ENCODE measurements at regions not wholly inside any gene's neighbourhood (a gene's known extent, or its start where the extent isn't known, plus 50 kb on each side); places are given as distances from the start of the nearest gene placed in this dataset.

DNA sequence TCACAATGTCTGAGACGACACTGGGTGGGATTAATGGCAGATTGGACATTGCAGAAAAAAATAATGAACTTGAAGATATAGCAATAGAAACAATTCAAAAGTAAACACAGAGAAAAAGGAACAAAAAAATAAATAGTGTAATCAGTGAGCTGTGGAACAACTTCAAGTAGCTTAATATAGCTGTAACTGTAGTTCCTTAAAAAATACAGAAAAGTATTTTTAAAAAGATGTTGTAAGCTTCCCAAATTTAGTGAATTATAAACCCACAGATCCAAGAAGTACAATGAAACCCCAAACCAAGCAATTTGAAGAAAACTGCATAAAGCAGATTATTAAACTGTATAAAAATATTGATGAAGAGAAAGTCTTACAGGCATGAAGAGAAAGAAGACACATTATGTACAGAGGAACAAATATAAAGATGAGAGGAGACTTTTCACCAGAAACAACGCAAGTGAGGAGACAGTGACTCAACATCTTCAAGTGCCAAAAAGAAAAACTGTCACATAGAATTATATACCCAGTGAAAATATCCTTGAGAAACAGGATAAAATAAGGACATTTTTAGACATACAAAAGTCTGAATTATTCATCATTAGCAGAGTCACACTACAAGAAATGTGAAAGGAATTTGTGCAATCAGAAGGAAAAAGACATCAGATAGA is 176.4 kb downstream of the NFKBIZ start:
- Histone ChIP-seq H2BK5ac (ENCODE audit: low read length) (no peak overlapping the region), H3K4ac (ENCODE audit: low read length) (no peak overlapping the region), H2AFZ (ENCODE audit: low read length) (no peak overlapping the region), H4K91ac (ENCODE audit: low read depth, low read length, poor library complexity) (no peak overlapping the region), H2BK15ac (ENCODE audit: low read length) (no peak overlapping the region), H3K18ac (ENCODE audit: low read length) (no peak overlapping the region), H3K14ac (ENCODE audit: low read length) (no peak overlapping the region), H3K4me3 (ENCODE audit: low read length in 2 of 2) (no peak overlapping the region), H3K9ac (ENCODE audit: low read depth, low read length, poor library complexity) (no peak overlapping the region), H3K4me1 (ENCODE audit: control insufficient read depth in 2 of 2, insufficient read depth in 1 of 2, low read depth in 1 of 2, low read length in 2 of 2) (no peaks in the 10 kb centered on the region), H3K79me1 (ENCODE audit: low read depth, low read length) (no peaks in the 10 kb centered on the region), H3K23ac (ENCODE audit: low read depth, low read length, poor library complexity) (no peak overlapping the region), H3K27ac (replicated peaks; ENCODE audit: low read length) (no peak overlapping the region), H2AK5ac (ENCODE audit: low read depth, low read length) (no peak overlapping the region), H3K27me3 (ENCODE audit: control insufficient read depth in 3 of 3, insufficient read depth in 3 of 3, low read depth in 1 of 3, low read length in 3 of 3) (peaks cover 0 to 2% (median 0%) of the 10 kb centered on the region in 3 experiments), H2BK120ac (ENCODE audit: low read depth, low read length) (no peak overlapping the region), H4K8ac (ENCODE audit: low read depth, low read length) (no peak overlapping the region), H3K36me3 (replicated peaks in 1 of 2; ENCODE audit: control insufficient read depth in 2 of 2, insufficient read depth in 2 of 2, low read length in 2 of 2) (no peaks in the 10 kb centered on the region), H3K4me2 (ENCODE audit: insufficient read depth, low read length, poor library complexity, severe bottlenecking) (no peak overlapping the region), H3K9me3 (replicated peaks in 1 of 2; ENCODE audit: control insufficient read depth in 2 of 2, insufficient read depth in 1 of 2, low read depth in 1 of 2, low read length in 2 of 2) (peaks cover 0 to 2% of the 10 kb centered on the region in 2 donors), H2BK12ac (ENCODE audit: low read length) (no peak overlapping the region)
- no CpG with 5 or more reads among the region's 2 CpGs for WGBS, 2 donors (ENCODE audit: extremely low coverage in 2 of 2, insufficient read length in 2 of 2, insufficient replicate concordance in 1 of 2)
- no peak for DNase-seq (ENCODE audit: low spot score)

DNA sequence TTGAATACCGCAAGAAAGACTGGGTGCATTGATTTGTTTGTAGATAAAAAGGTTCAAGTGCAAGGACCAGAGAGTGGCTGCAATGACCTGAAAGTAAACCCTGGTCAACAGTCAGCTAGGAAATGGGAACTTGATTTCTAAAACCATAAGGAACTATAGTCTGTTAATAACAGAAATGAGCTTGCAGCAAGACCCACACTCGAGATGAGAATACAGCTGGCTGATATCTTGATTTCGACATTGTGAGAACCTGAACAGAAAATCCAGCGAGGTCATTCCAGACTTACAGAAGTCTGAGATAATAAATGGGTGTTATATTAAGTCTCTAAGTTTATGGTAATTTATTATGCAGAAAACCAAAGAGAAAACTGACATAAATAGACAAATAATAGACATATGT is 177.3 kb downstream of the NFKBIZ start:
- no CpG with 5 or more reads among the region's 4 CpGs for WGBS, 2 donors (ENCODE audit: extremely low coverage in 2 of 2, insufficient read length in 2 of 2, insufficient replicate concordance in 1 of 2)

DNA sequence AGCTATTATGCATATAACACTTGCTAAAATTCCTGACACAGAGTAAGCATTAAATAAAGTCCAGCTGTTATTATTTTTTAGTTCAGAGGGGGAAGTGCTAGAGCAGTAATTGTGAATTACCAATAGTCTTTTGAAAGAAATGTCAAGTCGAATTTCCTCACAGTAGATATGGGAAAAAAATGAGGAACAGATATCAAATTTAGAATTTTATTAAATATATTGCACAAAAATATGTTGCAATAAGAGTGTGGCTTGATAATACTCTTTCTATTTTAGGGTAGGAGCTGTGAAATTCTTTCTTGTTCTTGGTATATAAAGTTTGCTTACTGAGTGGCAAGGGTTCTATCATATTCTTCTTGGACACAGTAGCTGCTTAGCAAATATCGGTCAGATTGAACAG is 181.3 kb downstream of the NFKBIZ start:
- H3K27me3 ChIP-seq (ENCODE audit: control insufficient read depth in 3 of 3, insufficient read depth in 3 of 3, low read depth in 1 of 3, low read length in 3 of 3) = peaks cover 0 to 2% (median 0%) of the 10 kb centered on the region in 3 experiments
- no peak overlapping the region for H3K18ac ChIP-seq (ENCODE audit: low read length)
- H3K4me3 ChIP-seq (ENCODE audit: low read length in 2 of 2) = no peak overlapping the region
- H3K14ac ChIP-seq (ENCODE audit: low read length) = no peak overlapping the region
- no peak overlapping the region for H2BK15ac ChIP-seq (ENCODE audit: low read length)
- no peak overlapping the region for H4K8ac ChIP-seq (ENCODE audit: low read depth, low read length)
- H4K91ac ChIP-seq (ENCODE audit: low read depth, low read length, poor library complexity) = no peak overlapping the region
- H3K9me3 ChIP-seq (replicated peaks in 1 of 2; ENCODE audit: control insufficient read depth in 2 of 2, insufficient read depth in 1 of 2, low read depth in 1 of 2, low read length in 2 of 2) = no peaks in the 10 kb centered on the region
- DNase-seq (ENCODE audit: low spot score) = no peak
- H2AFZ ChIP-seq (ENCODE audit: low read length) = no peak overlapping the region
- H3K27ac ChIP-seq (replicated peaks; ENCODE audit: low read length) = no peak overlapping the region
- no peak overlapping the region for H3K4me2 ChIP-seq (ENCODE audit: insufficient read depth, low read length, poor library complexity, severe bottlenecking)
- no CpG with 5 or more reads among the region's 2 CpGs for WGBS, 2 donors (ENCODE audit: extremely low coverage in 2 of 2, insufficient read length in 2 of 2, insufficient replicate concordance in 1 of 2)
- H2BK12ac ChIP-seq (ENCODE audit: low read length) = no peak overlapping the region
- no peaks in the 10 kb centered on the region for H3K36me3 ChIP-seq (replicated peaks in 1 of 2; ENCODE audit: control insufficient read depth in 2 of 2, insufficient read depth in 2 of 2, low read length in 2 of 2)
- H2BK120ac ChIP-seq (ENCODE audit: low read depth, low read length) = no peak overlapping the region
- H3K9ac ChIP-seq (ENCODE audit: low read depth, low read length, poor library complexity) = no peak overlapping the region
- no peaks in the 10 kb centered on the region for H3K4me1 ChIP-seq (ENCODE audit: control insufficient read depth in 2 of 2, insufficient read depth in 1 of 2, low read depth in 1 of 2, low read length in 2 of 2)
- H3K23ac ChIP-seq (ENCODE audit: low read depth, low read length, poor library complexity) = no peak overlapping the region
- no peaks in the 10 kb centered on the region for H3K79me1 ChIP-seq (ENCODE audit: low read depth, low read length)
- H2BK5ac ChIP-seq (ENCODE audit: low read length) = no peak overlapping the region
- no peak overlapping the region for H3K4ac ChIP-seq (ENCODE audit: low read length)
- H2AK5ac ChIP-seq (ENCODE audit: low read depth, low read length) = no peak overlapping the region

More for the DNA sequence above, 177.3 kb downstream of the NFKBIZ start:
- Histone ChIP-seq H3K4me2 (ENCODE audit: insufficient read depth, low read length, poor library complexity, severe bottlenecking) (no peak overlapping the region), H3K4me1 (ENCODE audit: control insufficient read depth in 2 of 2, insufficient read depth in 1 of 2, low read depth in 1 of 2, low read length in 2 of 2) (no peaks in the 10 kb centered on the region), H3K4ac (ENCODE audit: low read length) (no peak overlapping the region), H3K27ac (replicated peaks; ENCODE audit: low read length) (no peak overlapping the region), H2BK5ac (ENCODE audit: low read length) (no peak overlapping the region), H3K79me1 (ENCODE audit: low read depth, low read length) (no peaks in the 10 kb centered on the region), H3K9me3 (replicated peaks in 1 of 2; ENCODE audit: control insufficient read depth in 2 of 2, insufficient read depth in 1 of 2, low read depth in 1 of 2, low read length in 2 of 2) (peaks cover 0 to 2% of the 10 kb centered on the region in 2 donors), H3K27me3 (ENCODE audit: control insufficient read depth in 3 of 3, insufficient read depth in 3 of 3, low read depth in 1 of 3, low read length in 3 of 3) (peaks cover 0 to 2% (median 0%) of the 10 kb centered on the region in 3 experiments), H4K8ac (ENCODE audit: low read depth, low read length) (no peak overlapping the region), H3K36me3 (replicated peaks in 1 of 2; ENCODE audit: control insufficient read depth in 2 of 2, insufficient read depth in 2 of 2, low read length in 2 of 2) (no peaks in the 10 kb centered on the region), H4K91ac (ENCODE audit: low read depth, low read length, poor library complexity) (no peak overlapping the region), H3K9ac (ENCODE audit: low read depth, low read length, poor library complexity) (no peak overlapping the region), H3K4me3 (ENCODE audit: low read length in 2 of 2) (no peak overlapping the region), H2AFZ (ENCODE audit: low read length) (no peak overlapping the region), H3K18ac (ENCODE audit: low read length) (no peak overlapping the region), H2BK15ac (ENCODE audit: low read length) (no peak overlapping the region), H3K23ac (ENCODE audit: low read depth, low read length, poor library complexity) (no peak overlapping the region), H2AK5ac (ENCODE audit: low read depth, low read length) (no peak overlapping the region), H2BK120ac (ENCODE audit: low read depth, low read length) (no peak overlapping the region), H2BK12ac (ENCODE audit: low read length) (no peak overlapping the region), H3K14ac (ENCODE audit: low read length) (no peak overlapping the region)
- DNase-seq (ENCODE audit: low spot score) = no peak

DNA sequence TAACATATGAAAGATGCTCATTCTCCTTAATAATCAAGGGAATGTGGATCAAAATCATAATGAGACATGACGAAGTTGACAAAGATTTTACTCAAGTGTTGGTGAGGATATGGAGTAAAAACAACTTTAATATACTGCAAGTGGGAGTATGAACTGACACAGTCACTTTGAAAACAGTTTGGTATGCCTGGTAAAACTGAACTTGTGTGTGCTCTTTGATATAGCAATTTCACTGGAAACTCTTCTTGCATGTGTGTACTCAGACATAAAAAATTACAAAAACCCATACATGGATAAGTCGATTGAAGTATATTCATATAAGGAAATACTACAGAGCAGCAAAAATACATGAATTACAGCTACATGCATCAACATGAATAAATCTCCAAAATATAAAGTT is 182.5 kb downstream of the NFKBIZ start:
- H3K14ac ChIP-seq (ENCODE audit: low read length) = no peak overlapping the region
- no peak overlapping the region for H2AFZ ChIP-seq (ENCODE audit: low read length)
- no peak overlapping the region for H4K8ac ChIP-seq (ENCODE audit: low read depth, low read length)
- H2BK15ac ChIP-seq (ENCODE audit: low read length) = no peak overlapping the region
- H3K4me1 ChIP-seq (ENCODE audit: control insufficient read depth in 2 of 2, insufficient read depth in 1 of 2, low read depth in 1 of 2, low read length in 2 of 2) = no peaks in the 10 kb centered on the region
- H3K36me3 ChIP-seq (replicated peaks in 1 of 2; ENCODE audit: control insufficient read depth in 2 of 2, insufficient read depth in 2 of 2, low read length in 2 of 2) = no peaks in the 10 kb centered on the region
- no peak overlapping the region for H2BK12ac ChIP-seq (ENCODE audit: low read length)
- no CpG with 5 or more reads among the region's 2 CpGs for WGBS, 2 donors (ENCODE audit: extremely low coverage in 2 of 2, insufficient read length in 2 of 2, insufficient replicate concordance in 1 of 2)
- no peak overlapping the region for H3K27ac ChIP-seq (replicated peaks; ENCODE audit: low read length)
- H3K9ac ChIP-seq (ENCODE audit: low read depth, low read length, poor library complexity) = no peak overlapping the region
- H3K27me3 ChIP-seq (ENCODE audit: control insufficient read depth in 3 of 3, insufficient read depth in 3 of 3, low read depth in 1 of 3, low read length in 3 of 3) = no peaks in the 10 kb centered on the region
- H3K79me1 ChIP-seq (ENCODE audit: low read depth, low read length) = no peaks in the 10 kb centered on the region
- no peak overlapping the region for H3K4ac ChIP-seq (ENCODE audit: low read length)
- no peak overlapping the region for H2BK5ac ChIP-seq (ENCODE audit: low read length)
- no peak overlapping the region for H4K91ac ChIP-seq (ENCODE audit: low read depth, low read length, poor library complexity)
- no peak overlapping the region for H2BK120ac ChIP-seq (ENCODE audit: low read depth, low read length)
- H3K18ac ChIP-seq (ENCODE audit: low read length) = no peak overlapping the region
- no peak for DNase-seq (ENCODE audit: low spot score)
- no peak overlapping the region for H3K23ac ChIP-seq (ENCODE audit: low read depth, low read length, poor library complexity)
- no peaks in the 10 kb centered on the region for H3K9me3 ChIP-seq (replicated peaks in 1 of 2; ENCODE audit: control insufficient read depth in 2 of 2, insufficient read depth in 1 of 2, low read depth in 1 of 2, low read length in 2 of 2)
- no peak overlapping the region for H3K4me2 ChIP-seq (ENCODE audit: insufficient read depth, low read length, poor library complexity, severe bottlenecking)
- no peak overlapping the region for H3K4me3 ChIP-seq (ENCODE audit: low read length in 2 of 2)
- no peak overlapping the region for H2AK5ac ChIP-seq (ENCODE audit: low read depth, low read length)
